ENCODE measurements at regions not wholly inside any gene's neighbourhood (a gene's known extent, or its start where the extent isn't known, plus 50 kb on each side); places are given as distances from the start of the nearest gene placed in this dataset.

DNA sequence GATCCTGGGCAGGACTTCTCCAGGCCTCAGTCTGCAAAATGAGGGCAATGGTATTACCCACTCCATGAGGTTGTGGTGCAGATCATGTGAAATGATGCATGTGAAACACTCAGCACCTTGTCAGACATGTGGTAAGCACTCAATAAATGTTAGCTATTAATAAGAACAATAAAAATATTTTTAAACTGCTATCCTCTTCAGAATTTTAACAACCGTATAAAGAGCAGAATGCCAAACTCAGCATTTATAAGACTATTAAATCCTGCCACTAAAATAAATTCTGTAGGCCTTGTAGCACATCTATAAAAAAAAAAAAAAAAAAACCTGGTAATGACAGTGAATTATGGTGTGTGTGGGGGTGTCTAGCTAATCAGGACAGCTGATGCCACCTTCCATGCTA is 213.9 kb upstream of the UMPS start:
- DNase-seq (ENCODE audit: low read depth in 2 of 3, low spot score in 2 of 3) = no peak

DNA sequence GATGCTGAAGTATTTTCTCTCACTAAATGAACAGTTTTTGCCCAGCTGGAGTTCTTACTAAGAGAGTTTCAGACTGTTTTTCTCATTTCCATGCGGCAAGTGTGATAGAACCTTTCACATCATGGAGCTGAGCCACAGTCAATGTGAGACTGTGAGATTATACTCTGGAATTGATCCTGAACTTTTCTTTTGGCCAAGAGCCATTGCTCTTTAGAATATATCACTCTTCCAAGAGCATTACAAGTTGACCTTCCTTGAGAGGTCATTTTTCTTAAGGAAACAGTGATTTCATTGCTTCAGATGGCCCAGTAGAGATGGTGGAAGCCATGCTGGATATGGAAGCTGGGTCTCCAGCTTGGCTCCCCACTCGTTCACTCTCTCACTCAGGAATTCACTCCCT is 212.9 kb upstream of the UMPS start:
- DNase-seq (ENCODE audit: low read depth in 2 of 3, low spot score in 2 of 3) = no peak

DNA sequence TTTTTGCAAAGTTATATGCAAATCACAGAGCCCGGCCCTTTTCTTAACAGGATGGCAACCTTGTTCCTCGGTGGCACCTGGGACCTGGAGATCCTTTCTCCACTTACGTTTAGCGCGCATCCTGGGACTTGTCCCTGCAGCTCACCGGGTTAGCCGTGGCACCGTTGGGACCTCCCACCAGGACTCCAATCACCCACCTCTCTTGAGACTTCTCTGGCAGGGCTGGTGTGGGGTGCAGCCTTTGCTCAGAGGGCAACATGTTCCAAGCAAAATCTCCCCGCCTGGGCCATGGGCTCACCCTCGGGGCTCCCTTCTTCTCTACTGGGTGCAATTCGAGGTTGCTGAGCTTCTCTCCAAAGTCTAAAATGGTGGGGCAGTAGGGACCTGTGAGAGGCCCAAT is 211.9 kb upstream of the UMPS start:
- DNase-seq (ENCODE audit: low read depth in 2 of 3, low spot score in 2 of 3) = no peak

DNA sequence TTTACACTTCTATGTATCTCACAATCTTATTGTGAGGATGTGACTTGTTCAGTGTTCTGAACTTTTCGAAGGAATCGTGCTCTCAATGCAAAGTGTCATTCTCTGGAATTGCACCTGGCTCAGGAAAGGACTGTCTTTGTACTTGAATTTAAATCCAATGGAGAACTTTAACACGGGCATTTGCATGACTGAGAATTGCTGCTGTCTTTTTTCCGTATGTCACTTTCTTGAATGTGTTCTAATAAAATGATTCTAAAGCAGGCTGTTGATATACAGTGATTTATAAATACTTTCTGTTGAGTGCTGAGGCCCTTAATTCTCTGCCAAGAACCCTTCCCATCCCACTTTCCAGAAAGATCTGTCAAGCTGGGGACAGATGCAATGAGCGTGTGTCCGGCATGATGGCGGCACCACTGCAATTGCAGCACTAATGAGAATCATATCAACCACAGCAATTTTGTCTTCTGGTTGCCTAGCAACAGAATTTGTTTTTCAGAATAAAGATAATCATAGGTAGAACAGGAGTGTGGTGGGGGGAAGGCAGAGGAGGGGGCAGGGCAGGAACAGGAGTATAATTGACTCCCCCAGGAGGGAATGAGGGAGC is 210.6 kb upstream of the UMPS start:
- no peak for DNase-seq (ENCODE audit: low read depth in 2 of 3, low spot score in 2 of 3)

DNA sequence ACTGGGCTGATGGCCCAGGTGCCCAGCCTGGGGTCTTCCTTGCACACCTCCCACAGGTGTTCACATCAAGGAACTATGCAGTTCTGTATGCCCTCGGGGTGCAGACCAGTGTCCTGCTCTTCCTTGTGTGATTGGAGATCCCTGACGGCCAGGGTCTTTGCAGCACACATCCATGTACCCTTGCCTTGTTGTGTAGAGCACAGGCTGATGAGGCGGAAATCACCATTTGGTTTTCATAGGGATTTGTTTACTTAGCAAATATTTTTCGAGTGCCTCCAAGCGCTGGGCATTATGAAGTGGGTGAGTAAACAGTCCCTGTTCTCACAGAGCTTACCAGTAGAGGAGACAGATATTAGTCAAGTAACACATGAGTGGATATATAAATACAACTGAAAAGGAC is 209.3 kb upstream of the UMPS start:
- DNase-seq (ENCODE audit: low read depth in 2 of 3, low spot score in 2 of 3) = no peak

DNA sequence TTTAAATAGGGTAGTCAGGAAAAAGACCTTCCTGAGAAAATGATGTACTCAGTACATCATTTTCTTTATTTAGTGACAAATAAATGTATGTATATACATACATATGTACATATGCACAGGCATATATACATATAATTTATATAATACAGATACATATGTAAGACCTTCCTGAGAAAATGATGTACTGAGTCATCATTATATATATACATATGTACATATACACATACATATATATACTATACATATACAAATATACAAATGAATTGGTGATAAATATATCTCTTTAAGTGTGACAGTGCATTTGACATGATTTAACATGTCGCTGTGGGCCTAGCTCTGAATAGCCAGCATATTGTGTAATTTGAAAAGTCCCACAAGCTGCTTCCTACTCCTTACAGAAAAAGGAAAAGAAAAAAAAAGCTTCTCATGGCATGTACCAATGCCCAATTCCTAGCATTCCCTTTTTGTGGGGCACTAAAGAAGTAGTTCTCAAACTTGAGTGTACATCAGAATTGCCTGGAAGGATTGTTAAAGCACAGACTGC is 208.1 kb upstream of the UMPS start:
- DNase-seq (ENCODE audit: low read depth in 2 of 3, low spot score in 2 of 3) = no peak

DNA sequence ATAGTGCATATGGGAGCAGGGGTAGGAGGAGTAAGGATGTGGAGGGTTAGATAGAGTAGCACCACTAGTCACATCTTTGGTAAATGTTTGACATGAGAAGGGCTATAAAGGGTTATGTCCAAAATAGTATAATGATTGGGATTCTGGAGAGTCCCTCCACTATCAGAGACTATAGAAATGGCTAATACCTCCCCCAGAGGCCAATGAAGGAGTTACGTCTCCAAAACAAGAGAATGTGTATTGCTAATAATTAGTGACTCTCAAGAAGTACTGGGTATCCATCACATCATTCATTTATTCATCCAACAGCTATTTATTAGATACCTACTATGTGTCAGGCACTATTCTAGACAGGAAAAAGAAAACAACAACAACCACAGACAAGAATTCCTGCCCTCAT is 203.7 kb upstream of the UMPS start:
- DNase-seq (ENCODE audit: low read depth in 2 of 3, low spot score in 2 of 3) = no peak

DNA sequence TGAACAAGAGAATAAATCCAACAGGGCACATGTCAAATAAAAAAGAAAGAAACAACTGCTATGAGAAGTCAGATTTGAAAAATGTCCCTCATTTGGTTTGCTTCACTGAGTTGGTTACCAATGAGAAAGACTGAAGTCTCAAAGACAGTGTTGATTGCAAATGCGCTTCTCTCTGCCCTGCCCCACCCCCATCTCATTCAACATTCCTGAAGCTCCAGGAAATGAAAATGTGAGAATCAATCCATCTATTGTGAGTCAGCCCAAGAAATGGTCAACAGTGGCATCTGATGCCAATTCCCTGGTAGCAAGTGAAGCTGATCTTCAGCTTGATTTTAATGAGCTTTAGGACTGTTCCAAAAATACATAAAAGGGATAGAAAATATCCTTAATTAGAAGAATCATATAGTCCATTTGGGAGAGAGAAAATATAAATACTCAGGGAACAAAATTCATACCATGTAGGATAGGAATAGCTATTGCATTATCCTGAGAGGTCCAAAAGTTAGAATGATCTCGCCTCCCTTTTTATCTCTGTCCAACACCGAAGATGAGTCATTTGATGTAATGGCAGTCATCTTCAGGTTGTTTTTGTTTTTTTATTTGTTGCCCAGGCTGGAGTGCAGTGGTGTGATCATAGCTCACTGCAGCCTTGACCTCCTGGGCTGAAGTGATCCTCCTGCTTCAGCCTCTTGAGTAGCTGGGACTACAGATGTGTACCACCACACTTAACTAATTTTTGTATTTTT is 200.3 kb upstream of the UMPS start:
- no peak for DNase-seq (ENCODE audit: low read depth in 2 of 3, low spot score in 2 of 3)

DNA sequence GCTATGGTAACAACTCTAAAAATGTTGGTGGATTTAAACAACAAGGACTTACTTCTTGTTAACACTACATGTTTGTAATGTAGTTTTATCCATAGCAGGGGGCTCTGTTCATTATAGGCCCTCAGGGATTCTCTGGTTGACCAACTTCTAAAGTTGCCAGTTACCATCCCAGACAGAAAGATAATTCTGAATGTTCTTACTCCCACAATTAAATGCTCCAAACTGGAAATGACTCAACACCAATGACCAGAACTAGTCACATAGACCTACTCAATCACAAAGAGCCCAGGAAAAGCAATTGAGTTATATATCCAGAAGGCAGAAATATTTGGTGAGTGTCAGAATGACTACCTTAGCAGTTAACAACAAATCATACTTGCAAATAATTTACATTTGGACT is 199.3 kb upstream of the UMPS start:
- no peak for DNase-seq (ENCODE audit: low read depth in 2 of 3, low spot score in 2 of 3)

DNA sequence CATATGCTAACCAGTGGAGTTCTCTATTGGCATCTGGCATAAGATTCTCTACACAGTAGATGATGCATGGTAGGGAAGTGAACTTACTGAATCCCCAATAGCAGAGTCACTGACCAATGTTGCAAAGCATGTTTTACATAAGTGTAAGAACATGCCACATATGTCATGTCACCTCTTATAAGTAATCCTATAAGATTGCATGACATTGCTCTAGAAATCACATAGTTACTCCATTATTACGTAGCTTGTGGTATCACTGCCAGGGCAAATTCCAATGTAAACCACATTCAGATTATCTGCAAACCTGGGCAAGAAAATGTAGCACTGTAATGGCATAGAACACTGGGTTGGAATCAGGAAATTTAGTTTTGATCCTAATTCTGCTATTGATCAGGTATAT is 198.2 kb upstream of the UMPS start:
- DNase-seq (ENCODE audit: low read depth in 2 of 3, low spot score in 2 of 3) = no peak

DNA sequence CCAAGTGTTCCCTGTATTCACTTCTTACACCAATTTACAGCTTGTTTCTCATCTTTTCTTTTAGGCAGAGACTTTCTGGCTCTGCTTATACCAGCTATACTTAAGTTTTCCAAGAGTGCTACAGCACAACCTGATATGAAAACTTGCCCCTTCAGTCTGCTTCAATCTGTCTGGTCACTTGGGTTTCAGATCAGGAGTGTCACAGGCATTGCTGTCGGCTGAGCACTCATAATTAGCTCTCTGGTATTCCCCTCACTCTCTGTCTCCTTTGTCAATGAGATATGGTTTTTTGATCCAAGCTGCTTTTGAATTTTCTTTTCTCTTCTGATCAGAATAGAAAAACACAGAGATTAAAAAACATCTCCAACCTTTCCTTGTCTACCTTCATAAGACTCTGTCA is 194.9 kb upstream of the UMPS start:
- DNase-seq (ENCODE audit: low read depth in 2 of 3, low spot score in 2 of 3) = no peak

DNA sequence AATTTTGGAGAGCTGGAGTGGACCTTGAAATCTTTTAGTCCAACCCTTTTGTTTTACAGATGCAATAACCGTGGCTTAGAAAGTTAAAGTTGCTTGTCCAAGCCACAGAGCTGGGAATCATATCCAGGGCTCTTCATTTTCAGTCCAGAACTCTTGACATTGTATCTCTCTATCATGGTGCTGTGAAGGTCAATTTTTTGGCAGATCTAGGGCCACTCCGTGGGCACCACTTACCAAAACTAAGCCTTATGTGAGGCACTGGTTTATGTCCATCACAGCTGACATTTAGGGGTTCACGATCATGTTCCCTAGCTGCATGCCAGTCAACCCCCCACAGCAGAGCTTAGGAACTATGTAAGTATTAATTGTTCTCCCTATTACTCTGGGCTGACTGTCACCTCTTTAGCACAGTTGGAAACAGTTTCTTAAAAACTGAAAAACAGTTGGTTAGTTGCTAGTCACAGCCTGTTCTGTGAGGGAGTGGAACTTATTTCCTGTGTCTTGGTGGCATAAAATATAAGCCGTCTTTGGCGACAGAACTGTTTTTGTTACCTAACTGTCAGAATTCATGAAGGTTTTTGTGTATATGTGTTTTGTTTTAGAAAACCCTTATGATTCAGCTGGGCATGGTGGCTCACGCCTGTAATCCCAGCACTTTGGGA is 189.6 kb upstream of the UMPS start:
- no peak for DNase-seq (ENCODE audit: low read depth in 2 of 3, low spot score in 2 of 3)

DNA sequence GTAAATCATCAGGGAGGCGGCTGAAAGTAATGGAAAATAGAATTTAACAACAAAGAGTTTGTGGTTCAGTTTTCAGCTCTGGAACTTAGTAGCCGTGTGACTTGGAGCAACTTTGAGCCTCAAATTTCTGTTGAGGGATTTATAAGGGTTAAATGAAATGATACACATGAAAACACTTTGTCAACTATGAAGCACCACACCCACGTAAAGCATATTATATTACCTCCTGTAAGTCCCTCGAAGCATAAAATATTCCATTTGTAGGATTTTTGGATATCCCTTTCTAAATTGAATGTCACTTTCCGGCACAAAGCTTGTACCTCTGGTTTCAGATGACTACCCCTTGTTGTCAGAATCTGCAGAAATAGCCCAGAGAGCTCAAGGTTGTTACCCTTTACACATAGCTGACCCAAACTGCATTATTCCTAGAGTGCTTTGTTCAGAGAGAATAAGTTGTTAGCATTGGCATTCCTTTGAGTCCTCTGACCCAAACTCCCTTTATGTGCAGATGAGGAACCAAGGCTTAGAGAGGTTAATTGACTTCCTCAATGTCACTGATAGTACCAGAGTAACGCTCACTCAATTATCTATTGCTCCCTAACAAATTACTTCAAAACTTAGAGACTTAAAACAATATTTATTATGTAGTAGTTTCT is 187.9 kb upstream of the UMPS start:
- DNase-seq (ENCODE audit: low read depth in 2 of 3, low spot score in 2 of 3) = no peak

DNA sequence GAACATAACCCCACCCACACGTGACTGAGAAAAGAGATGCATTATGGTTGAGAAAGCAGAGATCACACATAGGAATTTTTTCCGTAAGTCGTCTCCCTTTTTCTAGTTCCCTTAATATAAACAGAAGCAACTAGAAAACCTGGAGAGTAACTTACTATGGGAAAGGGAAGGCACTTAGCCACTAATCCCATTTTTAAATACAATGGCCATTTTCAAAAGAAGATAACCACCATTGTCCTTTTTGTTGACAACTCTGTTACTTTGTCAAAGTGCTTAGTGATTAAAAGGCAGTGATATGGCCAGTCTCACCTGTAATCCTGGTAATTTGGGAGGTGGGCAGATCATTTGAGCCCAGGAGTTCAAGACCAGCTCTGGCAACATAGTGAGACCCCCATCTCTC is 184.4 kb upstream of the UMPS start:
- no peak for DNase-seq (ENCODE audit: low read depth in 2 of 3, low spot score in 2 of 3)

DNA sequence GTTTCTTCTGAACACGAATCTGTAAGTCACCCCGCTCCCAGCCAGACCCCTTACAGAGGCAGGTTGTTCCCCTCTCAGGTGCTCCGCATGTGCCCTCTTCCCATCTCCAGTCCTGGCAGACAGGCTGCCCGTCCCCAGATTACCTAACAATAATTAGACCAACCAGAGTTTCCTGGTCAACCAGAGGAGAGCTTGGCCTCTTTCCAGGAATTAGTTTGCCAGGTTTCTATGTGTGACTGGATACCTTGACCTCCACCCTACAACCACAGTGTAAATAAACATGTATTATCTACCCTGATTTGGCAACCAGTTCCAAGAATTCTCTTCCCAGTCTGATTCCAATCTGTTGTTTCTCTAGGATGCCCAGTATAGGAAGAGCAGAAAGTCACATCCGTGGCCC is 178.0 kb upstream of the UMPS start:
- no peak for DNase-seq (ENCODE audit: low read depth in 2 of 3, low spot score in 2 of 3)

DNA sequence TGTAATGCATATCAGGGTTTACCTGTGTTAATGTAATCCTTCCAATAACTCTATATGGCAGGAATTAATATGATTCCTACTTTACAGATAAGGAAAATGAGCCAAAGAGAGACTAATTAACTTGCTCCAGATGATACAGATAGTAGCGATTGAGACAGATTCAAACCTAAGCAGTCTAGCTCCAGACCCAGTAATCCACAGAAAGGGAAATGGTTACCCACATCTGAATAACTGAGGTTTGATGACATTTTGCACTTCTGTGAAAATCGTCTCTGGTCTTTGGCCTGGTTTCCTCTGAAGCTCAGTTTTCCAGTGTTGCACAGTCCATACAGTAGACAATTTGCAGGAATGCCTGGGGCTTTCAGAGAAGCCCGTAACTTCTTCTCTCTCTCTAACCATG is 177.1 kb upstream of the UMPS start:
- DNase-seq (ENCODE audit: low read depth in 2 of 3, low spot score in 2 of 3) = no peak

DNA sequence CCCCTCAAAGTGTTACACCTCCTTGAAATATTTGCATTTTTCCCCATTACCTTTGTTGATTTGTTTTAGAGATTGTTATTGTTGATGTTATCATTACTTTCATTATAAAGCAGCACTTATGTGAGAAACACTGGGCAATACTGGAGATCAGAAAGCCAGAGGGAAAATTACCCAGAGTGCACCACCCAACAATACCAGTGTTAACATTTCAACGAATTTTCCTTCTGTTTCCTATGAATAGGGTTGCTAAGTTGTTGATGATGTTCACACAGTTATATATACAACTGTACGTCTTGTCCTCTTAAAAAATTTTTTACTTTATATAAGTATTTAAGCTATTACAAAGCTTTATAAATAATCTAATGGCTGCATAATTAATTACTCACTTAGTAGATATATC is 173.6 kb upstream of the UMPS start:
- DNase-seq (ENCODE audit: low read depth in 2 of 3, low spot score in 2 of 3) = no peak

DNA sequence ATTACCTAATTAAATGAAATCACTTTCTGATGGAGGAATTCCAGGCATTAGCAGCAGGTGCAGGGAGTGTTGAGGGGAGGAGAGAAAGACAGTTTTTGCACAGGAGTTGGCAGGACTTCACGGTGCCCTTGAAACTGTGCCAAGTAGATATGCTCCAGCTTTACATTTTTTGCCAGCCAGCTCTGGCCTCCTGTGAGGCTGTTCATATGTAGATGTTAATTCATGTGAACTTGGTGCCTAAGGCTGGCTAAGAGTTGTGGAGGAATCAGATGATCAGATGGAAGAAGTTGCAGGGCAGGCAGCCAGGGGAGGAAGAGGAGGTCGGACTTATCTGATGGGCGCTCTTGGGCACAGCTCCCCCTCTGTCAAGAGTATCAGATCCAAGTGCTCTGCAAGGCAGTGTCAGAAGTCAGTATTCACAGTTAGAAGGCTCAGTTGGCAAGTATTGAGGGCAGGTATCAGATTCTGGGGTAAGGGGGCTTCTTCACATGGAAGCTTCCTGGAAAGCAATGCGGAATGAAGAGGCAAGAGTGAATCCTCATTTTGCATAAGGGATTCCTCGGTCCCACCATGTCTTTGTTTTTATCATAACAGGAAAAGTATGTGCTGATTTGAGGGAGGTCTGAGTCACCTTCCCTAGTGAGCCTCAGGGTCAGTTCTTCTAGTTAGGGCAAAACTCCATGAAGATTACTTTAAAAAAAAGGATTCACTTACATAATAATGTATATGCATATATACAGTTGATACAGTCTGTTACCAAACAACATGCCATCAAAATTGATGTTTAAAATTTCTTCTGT is 172.6 kb upstream of the UMPS start:
- DNase-seq (ENCODE audit: low read depth in 2 of 3, low spot score in 2 of 3) = no peak

DNA sequence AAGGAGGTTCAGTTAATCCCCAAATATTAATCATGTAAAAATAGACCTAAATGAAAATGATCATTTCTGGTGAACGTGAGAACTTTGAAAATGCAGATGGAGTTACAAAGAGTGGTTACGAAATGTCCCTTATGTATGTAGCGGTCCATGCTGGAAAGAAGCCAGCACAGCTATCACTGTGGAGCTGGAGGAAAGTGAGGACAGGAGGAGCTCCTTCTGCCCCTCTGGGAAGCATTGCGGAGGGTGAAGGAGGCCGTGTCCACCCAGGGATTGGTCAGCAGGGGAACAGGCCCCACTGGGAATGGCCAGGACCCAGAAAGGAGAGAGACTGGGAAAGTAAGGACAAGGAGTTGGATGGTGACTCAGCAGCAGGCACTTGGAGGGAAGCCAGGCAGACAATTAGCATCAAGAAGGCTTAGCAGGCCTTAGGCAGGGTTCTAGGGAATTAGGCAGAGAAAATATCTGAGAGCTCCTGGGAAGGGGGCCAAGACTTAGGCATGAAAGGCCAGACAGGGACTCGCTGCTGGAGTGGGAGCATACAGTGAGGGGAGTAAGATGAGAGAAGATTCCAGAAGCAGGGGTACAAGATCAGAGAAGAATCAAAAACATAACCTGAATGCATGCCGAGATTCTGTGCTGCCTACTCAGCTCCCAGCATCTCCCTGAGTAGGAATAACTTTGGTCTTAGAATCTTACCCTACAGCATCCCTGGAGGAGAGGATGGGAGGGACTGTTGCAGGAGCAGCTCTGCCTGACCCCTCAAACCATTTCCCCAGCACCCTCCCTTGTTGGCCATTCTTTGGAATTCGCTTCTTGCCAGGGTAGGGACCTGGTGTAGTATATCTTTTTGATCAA is 171.0 kb upstream of the UMPS start:
- no peak for DNase-seq (ENCODE audit: low read depth in 2 of 3, low spot score in 2 of 3)

All from hematopoietic multipotent progenitor cell (in vitro differentiated cells).